T-helper 17 cell (primary cell): ENCODE measurements at regions not wholly inside any gene's neighbourhood (a gene's known extent, or its start where the extent isn't known, plus 50 kb on each side); places are given as distances from the start of the nearest gene placed in this dataset.
"Not testable (repeated sequence)": the region's sequence is repeated elsewhere in the genome, so short reads cannot be mapped to it uniquely, and the experiment has no call there.

Experiments
- ATAC-seq: fragments of 150-1000 bp; cut with Tn5 transposase; 2 replicates; pipeline ENCODE4 v1.10.0; 2021; ENCODE audit warnings: mild to moderate bottlenecking, moderate library complexity
- DNase-seq, 3 donors: peaks; one replicate each; pipeline versions ENCODE4 v3.0.0 to v3.0.0-alpha.2; 2020 to 2021
- H3K9me3 ChIP-seq: one replicate; pipeline ENCODE4 v1.7.0; 2013; ENCODE audit warnings: low read length, mild to moderate bottlenecking; ENCODE audit not compliant: control insufficient read depth, poor library complexity, severe bottlenecking
- H3K27ac Mint-ChIP-seq: one replicate; pipeline ENCODE4 v1.8.0; 2022; ENCODE audit warnings: mild to moderate bottlenecking, moderate library complexity, mixed read lengths
- H3K27me3 Mint-ChIP-seq: one replicate; pipeline ENCODE4 v1.8.0; 2022; ENCODE audit warnings: mixed read lengths
- H3K36me3 Mint-ChIP-seq: one replicate; pipeline ENCODE4 v1.8.0; 2022; ENCODE audit warnings: low read depth, mixed read lengths
- H3K4me1 Mint-ChIP-seq: one replicate; pipeline ENCODE4 v1.8.0; 2022; ENCODE audit warnings: mild to moderate bottlenecking, mixed read lengths
- H3K4me3 Mint-ChIP-seq: one replicate; pipeline ENCODE4 v1.8.0; 2022; ENCODE audit warnings: mild to moderate bottlenecking, moderate library complexity, mixed read lengths

- H3K27ac Mint-ChIP-seq, H3K36me3 Mint-ChIP-seq, H3K27me3 Mint-ChIP-seq, H3K9me3 ChIP-seq, H3K4me1 Mint-ChIP-seq, H3K4me3 Mint-ChIP-seq, DNase-seq, ATAC-seq: not testable (repeated sequence)
Observed at GRCh38 chr1:191731608-191732302, 426.5 kb upstream of the RGS18 start.

- Mint-ChIP-seq H3K4me3 (no peak overlapping the region), H3K4me1 (no peaks in the 10 kb centered on the region), H3K27me3 (no peaks in the 10 kb centered on the region), H3K27ac (no peak overlapping the region), H3K36me3 (no peaks in the 10 kb centered on the region)
- DNase-seq (no peak), ATAC-seq (no peak)
- H3K9me3 ChIP-seq: no peaks in the 10 kb centered on the region
Observed at GRCh38 chr1:191734321-191734720, 423.9 kb upstream of the RGS18 start.

- Mint-ChIP-seq H3K4me1 (no peaks in the 10 kb centered on the region), H3K27me3 (no peaks in the 10 kb centered on the region), H3K4me3 (no peak overlapping the region), H3K27ac (no peak overlapping the region), H3K36me3 (no peaks in the 10 kb centered on the region)
- DNase-seq: no peak
- ATAC-seq: no peak
- no peaks in the 10 kb centered on the region for H3K9me3 ChIP-seq
Observed at GRCh38 chr1:191739544-191739943, 418.7 kb upstream of the RGS18 start.

GRCh38 chr1:191752342-191752741 lies 405.9 kb upstream of the RGS18 start:
- no peak overlapping the region for H3K4me3 Mint-ChIP-seq
- no peaks in the 10 kb centered on the region for H3K36me3 Mint-ChIP-seq
- no peaks in the 10 kb centered on the region for H3K9me3 ChIP-seq
- no peaks in the 10 kb centered on the region for H3K4me1 Mint-ChIP-seq
- DNase-seq: no peak
- no peak for ATAC-seq
- no peak overlapping the region for H3K27ac Mint-ChIP-seq
- H3K27me3 Mint-ChIP-seq: no peaks in the 10 kb centered on the region

- H3K9me3 ChIP-seq: no peaks in the 10 kb centered on the region
- Mint-ChIP-seq H3K4me3 (no peak overlapping the region), H3K4me1 (no peaks in the 10 kb centered on the region), H3K36me3 (no peaks in the 10 kb centered on the region), H3K27me3 (no peaks in the 10 kb centered on the region), H3K27ac (no peak overlapping the region)
- ATAC-seq (no peak), DNase-seq (no peak)
Observed at GRCh38 chr1:191760016-191760415, 398.2 kb upstream of the RGS18 start.

- H3K9me3 ChIP-seq: no peaks in the 10 kb centered on the region
- DNase-seq (no peak), ATAC-seq (no peak)
- Mint-ChIP-seq H3K27ac (no peak overlapping the region), H3K4me1 (no peaks in the 10 kb centered on the region), H3K36me3 (no peaks in the 10 kb centered on the region), H3K4me3 (no peak overlapping the region), H3K27me3 (no peaks in the 10 kb centered on the region)
Observed at GRCh38 chr1:191788551-191788950, 369.7 kb upstream of the RGS18 start.

GRCh38 chr1:191798178-191798577 lies 360.1 kb upstream of the RGS18 start:
- H3K4me1 Mint-ChIP-seq: no peaks in the 10 kb centered on the region
- H3K27ac Mint-ChIP-seq: no peak overlapping the region
- no peaks in the 10 kb centered on the region for H3K9me3 ChIP-seq
- no peak for DNase-seq
- no peaks in the 10 kb centered on the region for H3K27me3 Mint-ChIP-seq
- H3K36me3 Mint-ChIP-seq: no peaks in the 10 kb centered on the region
- no peak overlapping the region for H3K4me3 Mint-ChIP-seq
- ATAC-seq: no peak

- DNase-seq (no peak), ATAC-seq (no peak)
- Mint-ChIP-seq H3K36me3 (no peaks in the 10 kb centered on the region), H3K4me3 (no peak overlapping the region), H3K27me3 (no peaks in the 10 kb centered on the region), H3K27ac (no peak overlapping the region), H3K4me1 (no peaks in the 10 kb centered on the region)
- no peaks in the 10 kb centered on the region for H3K9me3 ChIP-seq
Observed at GRCh38 chr1:191804311-191804710, 354.0 kb upstream of the RGS18 start.

- ATAC-seq, H3K9me3 ChIP-seq, H3K4me3 Mint-ChIP-seq, H3K27me3 Mint-ChIP-seq, H3K36me3 Mint-ChIP-seq, H3K27ac Mint-ChIP-seq, H3K4me1 Mint-ChIP-seq, DNase-seq: not testable (repeated sequence)
Observed at GRCh38 chr1:191813593-191813992, 344.7 kb upstream of the RGS18 start.

GRCh38 chr1:191818198-191818597 lies 340.1 kb upstream of the RGS18 start:
- ATAC-seq (no peak), DNase-seq (no peak)
- Mint-ChIP-seq H3K27me3 (no peaks in the 10 kb centered on the region), H3K4me3 (no peak overlapping the region), H3K4me1 (no peaks in the 10 kb centered on the region), H3K27ac (no peak overlapping the region), H3K36me3 (no peaks in the 10 kb centered on the region)
- H3K9me3 ChIP-seq: no peaks in the 10 kb centered on the region

- H3K9me3 ChIP-seq: no peaks in the 10 kb centered on the region
- Mint-ChIP-seq H3K4me3 (no peak overlapping the region), H3K27me3 (no peaks in the 10 kb centered on the region), H3K27ac (no peak overlapping the region), H3K36me3 (no peaks in the 10 kb centered on the region), H3K4me1 (no peaks in the 10 kb centered on the region)
- no peak for ATAC-seq
- no peak for DNase-seq
Observed at GRCh38 chr1:191831572-191831971, 326.7 kb upstream of the RGS18 start.

GRCh38 chr1:191839891-191840290 lies 318.4 kb upstream of the RGS18 start:
- no peak for DNase-seq
- no peaks in the 10 kb centered on the region for H3K36me3 Mint-ChIP-seq
- H3K27me3 Mint-ChIP-seq: no peaks in the 10 kb centered on the region
- H3K4me3 Mint-ChIP-seq: no peak overlapping the region
- no peaks in the 10 kb centered on the region for H3K9me3 ChIP-seq
- no peaks in the 10 kb centered on the region for H3K4me1 Mint-ChIP-seq
- no peak for ATAC-seq
- no peak overlapping the region for H3K27ac Mint-ChIP-seq

- no peaks in the 10 kb centered on the region for H3K9me3 ChIP-seq
- ATAC-seq (no peak), DNase-seq (no peak)
- Mint-ChIP-seq H3K27ac (no peak overlapping the region), H3K36me3 (no peaks in the 10 kb centered on the region), H3K4me1 (no peaks in the 10 kb centered on the region), H3K4me3 (no peak overlapping the region), H3K27me3 (no peaks in the 10 kb centered on the region)
Observed at GRCh38 chr1:191851799-191852595, 306.3 kb upstream of the RGS18 start.

GRCh38 chr1:191852907-191853306 lies 305.4 kb upstream of the RGS18 start:
- ATAC-seq (no peak), DNase-seq (no peak)
- Mint-ChIP-seq H3K27ac (no peak overlapping the region), H3K36me3 (no peaks in the 10 kb centered on the region), H3K27me3 (no peaks in the 10 kb centered on the region), H3K4me3 (no peak overlapping the region), H3K4me1 (no peaks in the 10 kb centered on the region)
- H3K9me3 ChIP-seq: no peaks in the 10 kb centered on the region
